Activated CD8-positive, alpha-beta memory T cell treated with anti-CD3 and anti-CD28 coated beads for 4 hours (primary cell): ENCODE measurements at regions not wholly inside any gene's neighbourhood (a gene's known extent, or its start where the extent isn't known, plus 50 kb on each side); places are given as distances from the start of the nearest gene placed in this dataset.

Experiments used
- DNase-seq, 2 donors: peaks; one replicate each; pipeline ENCODE4 v3.0.0-alpha.2; 2020; ENCODE audit warnings: low read depth in 2 of 2

DNA sequence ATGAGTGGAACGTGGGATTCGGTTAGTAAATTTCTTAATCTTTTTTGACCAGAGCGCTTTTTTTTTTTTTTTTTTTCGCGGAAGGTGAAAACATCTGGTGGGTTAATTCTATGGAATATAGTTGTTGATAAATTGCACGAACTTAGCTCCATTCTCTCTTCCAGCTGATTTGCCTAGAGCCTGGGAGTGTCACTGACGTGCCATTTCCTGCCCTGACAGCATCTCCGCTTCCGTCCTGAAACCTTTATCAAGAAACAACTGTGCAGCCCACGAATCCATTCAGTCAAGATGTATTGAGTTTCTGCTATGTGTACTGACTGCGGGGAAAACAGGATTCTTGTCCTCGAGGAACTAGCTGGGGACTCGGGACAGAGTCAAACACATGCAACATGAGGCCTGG is 59.5 kb upstream of the TGM3 start:
- no peak for DNase-seq

- DNase-seq = no peak
Observed at GRCh38 chr20:2237059-2237458, 58.7 kb upstream of the TGM3 start.

DNA sequence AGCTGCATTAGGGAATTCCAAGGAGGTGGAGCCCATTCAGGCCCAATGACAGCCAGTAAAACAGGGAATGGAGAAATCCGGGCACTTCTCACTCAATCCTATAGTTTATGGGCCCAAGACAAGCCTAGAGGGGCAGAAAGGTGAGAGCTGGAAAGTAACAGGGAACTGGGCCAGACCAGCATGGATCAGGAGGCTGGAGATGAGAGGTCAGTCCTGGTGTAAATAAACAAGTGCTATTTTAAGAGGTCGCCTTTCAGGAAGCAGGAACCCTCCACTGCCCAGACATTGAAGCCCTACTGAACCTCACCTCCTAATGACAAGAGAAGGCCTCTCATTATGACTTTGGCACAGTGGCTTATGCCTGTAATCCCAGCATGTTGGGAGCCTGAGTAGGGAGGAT is 57.2 kb upstream of the TGM3 start:
- DNase-seq = no peak

- DNase-seq = no peak
Observed at GRCh38 chr20:2240835-2241234, 55.0 kb upstream of the TGM3 start.

DNA sequence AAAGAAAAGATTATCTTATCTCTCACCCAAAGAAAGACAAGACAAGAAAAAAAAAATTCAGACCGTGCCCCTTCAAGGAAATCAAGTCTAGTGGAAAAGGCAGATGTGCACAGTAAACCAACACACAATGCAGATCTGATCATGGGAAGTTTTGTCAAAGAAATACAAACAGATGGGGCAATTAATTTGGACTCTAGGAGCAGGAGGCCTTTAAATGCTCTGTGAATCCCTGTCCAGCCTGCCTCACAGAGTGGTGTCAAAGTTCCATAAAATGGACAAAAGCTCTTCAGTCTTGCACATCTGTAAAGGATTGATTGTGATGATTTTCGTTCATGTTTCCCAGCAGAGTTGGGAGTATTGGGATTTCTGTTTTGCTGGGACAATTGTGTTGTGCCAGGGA is 53.1 kb upstream of the TGM3 start:
- DNase-seq = no peak

GRCh38 chr20:2244523-2244922 is 51.3 kb upstream of the TGM3 start:
- DNase-seq = no peak

DNA sequence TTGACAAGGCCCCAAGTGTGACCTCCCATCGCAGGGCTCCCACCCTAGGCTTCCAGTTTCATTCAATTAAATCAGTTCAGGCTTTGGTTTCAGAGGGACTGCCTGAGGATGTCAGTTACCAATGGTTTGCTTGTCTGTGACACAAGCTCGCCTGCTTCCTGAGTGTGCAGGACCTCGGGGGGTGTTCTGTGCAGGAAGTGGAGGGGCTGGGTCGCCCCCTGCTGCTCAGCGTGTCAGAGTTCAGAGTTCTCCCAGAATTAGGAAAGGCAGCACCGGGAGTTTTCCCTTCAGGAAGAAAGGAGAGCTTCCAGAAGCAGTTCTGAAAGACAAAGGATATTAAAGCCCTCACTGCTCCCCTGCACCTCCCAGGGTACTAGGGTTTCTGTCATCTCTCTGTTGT is 50.8 kb upstream of the TGM3 start:
- DNase-seq = no peak

GRCh38 chr20:2245637-2246036 is 50.2 kb upstream of the TGM3 start:
- DNase-seq = no peak
